PC-3 (cell line): ENCODE measurements at regions not wholly inside any gene's neighbourhood (a gene's known extent, or its start where the extent isn't known, plus 50 kb on each side); places are given as distances from the start of the nearest gene placed in this dataset.

Source experiments
- ATAC-seq: fragments of 200-7000 bp; cut with Tn5 transposase; 2 replicates; pipeline ENCODE4 v1.9.1; 2020; ENCODE audit warnings: mild to moderate bottlenecking, moderate library complexity
- BruUV-seq: library from RNA; stranded (reverse); fragments of 400-500 nt; replicated peaks from 2 replicates; lab custom pipeline; 2021; lab: Mats Ljungman, UMichigan
- CTCF ChIA-PET: fragments of 300-600 bp; sonication (Branson Sonifier 250); formaldehyde crosslinking; loops from one replicate; lab custom pipeline; 2022; ENCODE audit warnings: antibody characterized with exemption; lab: Charles Lee
- POLR2A ChIA-PET: fragments of 300-600 bp; sonication (Branson Sonifier 250); formaldehyde crosslinking; loops from one replicate; lab custom pipeline; 2022; ENCODE audit warnings: antibody characterized with exemption; ENCODE audit not compliant: unreplicated experiment; lab: Charles Lee
- DNase-seq: peaks from one replicate; pipeline ENCODE4 v3.0.0-alpha.2; 2015
- H2AFZ ChIP-seq: fragments of 300-600 bp; sonication (generic); 2 replicates; pipeline ENCODE4 v1.6.0; 2016; ENCODE audit warnings: antibody characterized with exemption, low read length
- H3F3A ChIP-seq: fragments of 300-600 bp; sonication (generic); one replicate; pipeline ENCODE4 v1.6.0; 2017; ENCODE audit warnings: antibody characterized with exemption, low read length, control low read depth, mild to moderate bottlenecking; ENCODE audit not compliant: unreplicated experiment
- H3K27ac ChIP-seq: fragments of 300-600 bp; sonication (generic); 2 replicates; pipeline ENCODE4 v1.5.1; 2016; ENCODE audit warnings: mild to moderate bottlenecking, low read length
- H3K27me3 ChIP-seq: fragments of 300-600 bp; sonication (generic); 2 replicates; pipeline ENCODE4 v1.6.1; 2016; ENCODE audit warnings: low read length, mixed read lengths
- H3K36me3 ChIP-seq: fragments of 300-600 bp; sonication (generic); 2 replicates; pipeline ENCODE4 v1.6.1; 2016; ENCODE audit warnings: low read depth, mixed run types, low read length, mixed read lengths
- H3K4me1 ChIP-seq: fragments of 300-600 bp; sonication (generic); 2 replicates; pipeline ENCODE4 v1.5.1; 2016; ENCODE audit warnings: low read length; ENCODE audit not compliant: insufficient read depth
- H3K4me2 ChIP-seq: fragments of 300-600 bp; sonication (generic); 2 replicates; pipeline ENCODE4 v1.6.0; 2016; ENCODE audit warnings: low read length
- H3K4me3 ChIP-seq: fragments of 300-600 bp; sonication (generic); 2 replicates; pipeline ENCODE4 v1.5.1; 2016; ENCODE audit warnings: mild to moderate bottlenecking, low read length, mixed read lengths
- H3K79me2 ChIP-seq: fragments of 300-600 bp; sonication (generic); 2 replicates; pipeline ENCODE4 v1.6.1; 2017; ENCODE audit warnings: low read length, mixed read lengths
- H3K9ac ChIP-seq: fragments of 300-600 bp; sonication (generic); 2 replicates; pipeline ENCODE4 v1.6.0; 2016; ENCODE audit warnings: mild to moderate bottlenecking, low read length
- H3K9me2 ChIP-seq: fragments of 300-600 bp; sonication (generic); replicated peaks from 2 replicates; pipeline ENCODE4 v1.6.1; 2016; ENCODE audit warnings: mixed run types, low read length, mixed read lengths
- H3K9me3 ChIP-seq: fragments of 300-600 bp; sonication (generic); 2 replicates; pipeline ENCODE4 v1.6.1; 2016; ENCODE audit warnings: low read length, mixed read lengths
- H4K20me1 ChIP-seq: fragments of 300-600 bp; sonication (generic); 2 replicates; pipeline ENCODE4 v1.6.1; 2016; ENCODE audit warnings: low read length, mixed read lengths
- EZH2 ChIP-seq: fragments of 300-600 bp; sonication (generic); IDR thresholded peaks from one replicate; pipeline ENCODE4 v1.6.1; 2017; ENCODE audit warnings: antibody characterized with exemption, mild to moderate bottlenecking, low read length; ENCODE audit not compliant: unreplicated experiment
- EZH2phosphoT487 ChIP-seq: fragments of 300-600 bp; sonication (generic); IDR thresholded peaks from 2 replicates; pipeline ENCODE4 v1.6.1; 2018; ENCODE audit warnings: mild to moderate bottlenecking, antibody characterized with exemption, low read length, borderline replicate concordance
- intact Hi-C: fragments of 100-400 bp; cut with micrococcal nuclease; formaldehyde crosslinking; loops from 2 replicates; pipeline ENCODE4 v1.9.0; 2023
- TF ChIP-seq, protein P1 (sequence below): fragments of 300-600 bp; sonication (generic); conservative IDR thresholded peaks from 2 replicates; pipeline ENCODE4 v1.5.1; 2017; ENCODE audit warnings: antibody characterized with exemption, low read depth, mild to moderate bottlenecking, low read length

- Histone ChIP-seq H3K4me2 (no peak overlapping the region), H2AFZ (no peak overlapping the region), H3K9ac (no peak overlapping the region), H3K9me3 (no peaks in the 10 kb centered on the region), H4K20me1 (no peaks in the 10 kb centered on the region), H3K27me3 (peaks cover 74% of the 10 kb centered on the region), H3F3A (no peaks in the 10 kb centered on the region), H3K27ac (no peak overlapping the region), H3K4me3 (no peak overlapping the region), H3K79me2 (no peaks in the 10 kb centered on the region), H3K9me2 (no peaks in the 10 kb centered on the region), H3K36me3 (no peaks in the 10 kb centered on the region), H3K4me1 (no peaks in the 10 kb centered on the region)
- TF ChIP-seq EZH2 (no peak), EZH2phosphoT487 (no peak)
- TF ChIP-seq, protein P1, sequence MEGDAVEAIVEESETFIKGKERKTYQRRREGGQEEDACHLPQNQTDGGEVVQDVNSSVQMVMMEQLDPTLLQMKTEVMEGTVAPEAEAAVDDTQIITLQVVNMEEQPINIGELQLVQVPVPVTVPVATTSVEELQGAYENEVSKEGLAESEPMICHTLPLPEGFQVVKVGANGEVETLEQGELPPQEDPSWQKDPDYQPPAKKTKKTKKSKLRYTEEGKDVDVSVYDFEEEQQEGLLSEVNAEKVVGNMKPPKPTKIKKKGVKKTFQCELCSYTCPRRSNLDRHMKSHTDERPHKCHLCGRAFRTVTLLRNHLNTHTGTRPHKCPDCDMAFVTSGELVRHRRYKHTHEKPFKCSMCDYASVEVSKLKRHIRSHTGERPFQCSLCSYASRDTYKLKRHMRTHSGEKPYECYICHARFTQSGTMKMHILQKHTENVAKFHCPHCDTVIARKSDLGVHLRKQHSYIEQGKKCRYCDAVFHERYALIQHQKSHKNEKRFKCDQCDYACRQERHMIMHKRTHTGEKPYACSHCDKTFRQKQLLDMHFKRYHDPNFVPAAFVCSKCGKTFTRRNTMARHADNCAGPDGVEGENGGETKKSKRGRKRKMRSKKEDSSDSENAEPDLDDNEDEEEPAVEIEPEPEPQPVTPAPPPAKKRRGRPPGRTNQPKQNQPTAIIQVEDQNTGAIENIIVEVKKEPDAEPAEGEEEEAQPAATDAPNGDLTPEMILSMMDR = no peak
- BruUV-seq = no TSS peak
- POLR2A ChIA-PET = no interaction called here
- DNase-seq = no peak
- ATAC-seq = no peak
- intact Hi-C loops = no loop called here
- CTCF ChIA-PET = no interaction called here
These were observed 234.4 kb downstream of the BCL11A start for GRCh38 chr2:60319031-60319547.

DNA sequence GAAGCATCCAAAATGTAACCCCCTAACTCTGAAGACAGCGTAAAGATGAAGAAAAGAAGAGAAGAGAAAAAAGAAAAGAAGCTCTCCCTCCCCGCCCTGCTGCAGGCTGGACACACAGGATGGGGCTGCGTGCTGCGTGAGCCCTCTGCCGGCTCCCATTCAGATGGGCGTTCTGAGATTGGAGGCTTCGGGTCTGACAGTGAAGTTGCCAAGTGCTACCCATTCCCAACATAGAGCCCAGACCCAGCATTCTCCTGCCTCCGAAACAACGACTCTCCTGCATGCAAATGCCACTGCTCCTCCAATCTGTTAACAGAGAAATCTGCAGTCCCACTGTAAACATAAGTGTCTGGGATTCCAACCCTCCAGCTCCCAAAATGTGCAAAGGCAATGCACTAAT is 234.9 kb downstream of the BCL11A start:
- DNase-seq (no peak), ATAC-seq (no peak)
- H3K27ac ChIP-seq = no peak overlapping the region
- POLR2A ChIA-PET = no interaction called here
- CTCF ChIA-PET = no interaction called here
- H3K9ac ChIP-seq = no peak overlapping the region
- H3K4me3 ChIP-seq = no peak overlapping the region
- H4K20me1 ChIP-seq = no peaks in the 10 kb centered on the region
- H3K36me3 ChIP-seq = no peaks in the 10 kb centered on the region
- no peaks in the 10 kb centered on the region for H3K4me1 ChIP-seq
- H2AFZ ChIP-seq = no peak overlapping the region
- H3K4me2 ChIP-seq = no peak overlapping the region
- no peaks in the 10 kb centered on the region for H3K79me2 ChIP-seq
- H3F3A ChIP-seq = no peaks in the 10 kb centered on the region
- BruUV-seq = no TSS peak
- TF ChIP-seq EZH2 = no peak
- TF ChIP-seq, protein P1 = no peak
- no peak for TF ChIP-seq EZH2phosphoT487
- H3K9me2 ChIP-seq = no peaks in the 10 kb centered on the region
- H3K27me3 ChIP-seq = peaks cover 69% of the 10 kb centered on the region
- intact Hi-C loops = no loop called here
- no peaks in the 10 kb centered on the region for H3K9me3 ChIP-seq

- BruUV-seq = no TSS peak
- Histone ChIP-seq H3K79me2 (no peaks in the 10 kb centered on the region), H3K36me3 (no peaks in the 10 kb centered on the region), H3K27me3 (peaks cover 62% of the 10 kb centered on the region), H3F3A (no peaks in the 10 kb centered on the region), H3K4me2 (no peak overlapping the region), H3K9me3 (no peaks in the 10 kb centered on the region), H3K4me1 (no peaks in the 10 kb centered on the region), H3K4me3 (no peak overlapping the region), H2AFZ (no peak overlapping the region), H3K9ac (no peak overlapping the region), H3K27ac (no peak overlapping the region), H4K20me1 (no peaks in the 10 kb centered on the region), H3K9me2 (no peaks in the 10 kb centered on the region)
- ChIA-PET CTCF (no interaction called here), POLR2A (no interaction called here)
- DNase-seq (no peak), ATAC-seq (no peak)
- intact Hi-C loops = no loop called here
- TF ChIP-seq EZH2phosphoT487 (no peak), EZH2 (no peak)
- TF ChIP-seq, protein P1 = no peak
These were observed 235.6 kb downstream of the BCL11A start for GRCh38 chr2:60317844-60318243.
